Panc1 (cell line): ENCODE measurements at regions not wholly inside any gene's neighbourhood (a gene's known extent, or its start where the extent isn't known, plus 50 kb on each side); places are given as distances from the start of the nearest gene placed in this dataset.

Experiments used
- CTCF ChIP-seq: fragments of 450-650 bp; IDR thresholded peaks from 2 replicates; pipeline ENCODE4 v1.5.1; 2017; ENCODE audit warnings: mild to moderate bottlenecking
- POLR2AphosphoS5 ChIP-seq: IDR thresholded peaks from 2 replicates; pipeline ENCODE4 v1.6.1; 2012; ENCODE audit warnings: mild to moderate bottlenecking, low read depth, low read length, moderate library complexity
- REST ChIP-seq, 2 experiments: IDR thresholded peaks; 2 replicates each; pipeline ENCODE4 v1.6.1; 2011 to 2012; ENCODE audit warnings: low read depth in 2 of 2, control low read depth in 1 of 2, low read length in 1 of 2, mild to moderate bottlenecking in 1 of 2, moderate library complexity in 1 of 2; ENCODE audit not compliant: insufficient read depth in 1 of 2

- TF ChIP-seq CTCF (no peak), POLR2AphosphoS5 (no peak), REST (IDR thresholded peaks at IDR 0.05; ENCODE audit: insufficient read depth in 1 of 2, low read depth in 2 of 2, low read length in 1 of 2) (no peak)
Observed at GRCh38 chr5:105462377-105462776, 1899.8 kb upstream of the NUDT12 start.
